Panc1 (cell line): ENCODE measurements at regions not wholly inside any gene's neighbourhood (a gene's known extent, or its start where the extent isn't known, plus 50 kb on each side); places are given as distances from the start of the nearest gene placed in this dataset.

Experiments used
- CTCF ChIP-seq: fragments of 450-650 bp; IDR thresholded peaks from 2 replicates; pipeline ENCODE4 v1.5.1; 2017; ENCODE audit warnings: mild to moderate bottlenecking
- POLR2AphosphoS5 ChIP-seq: IDR thresholded peaks from 2 replicates; pipeline ENCODE4 v1.6.1; 2012; ENCODE audit warnings: mild to moderate bottlenecking, low read depth, low read length, moderate library complexity
- REST ChIP-seq, 2 experiments: IDR thresholded peaks; 2 replicates each; pipeline ENCODE4 v1.6.1; 2011 to 2012; ENCODE audit warnings: low read depth in 2 of 2, control low read depth in 1 of 2, low read length in 1 of 2, mild to moderate bottlenecking in 1 of 2, moderate library complexity in 1 of 2; ENCODE audit not compliant: insufficient read depth in 1 of 2
- TCF7L2 ChIP-seq: IDR thresholded peaks from 2 replicates; pipeline ENCODE4 v1.6.1; 2011; ENCODE audit warnings: mild to moderate bottlenecking, low read depth, low read length, inconsistent platforms

DNA sequence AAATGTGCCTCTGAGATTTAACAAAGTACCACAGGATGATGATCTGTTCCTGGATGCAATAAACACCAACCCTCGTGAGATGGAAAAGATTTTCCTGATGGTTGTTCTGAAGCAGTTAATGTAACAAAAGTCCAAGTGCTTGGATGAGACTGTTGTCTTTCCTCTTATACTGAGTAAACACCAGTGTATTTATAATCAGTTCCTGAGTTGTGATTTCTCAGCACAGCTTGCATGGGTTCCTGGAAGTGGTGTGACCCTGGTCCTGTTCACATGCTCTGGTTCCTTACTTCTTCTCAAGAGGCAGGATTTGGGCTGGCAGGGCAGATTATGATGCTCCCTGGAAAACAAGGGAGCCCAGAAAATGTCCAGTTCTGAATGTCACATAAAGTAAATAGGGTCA, 208.2 kb upstream of the USP24 start:
- TF ChIP-seq CTCF (no peak), POLR2AphosphoS5 (no peak), TCF7L2 (no peak), REST (IDR thresholded peaks at IDR 0.05; ENCODE audit: insufficient read depth in 1 of 2, low read depth in 2 of 2, low read length in 1 of 2) (no peak)
